ENCODE measurements at regions not wholly inside any gene's neighbourhood (a gene's known extent, or its start where the extent isn't known, plus 50 kb on each side); places are given as distances from the start of the nearest gene placed in this dataset.
"Not testable (repeated sequence)": the region's sequence is repeated elsewhere in the genome, so short reads cannot be mapped to it uniquely, and the experiment has no call there.

DNA sequence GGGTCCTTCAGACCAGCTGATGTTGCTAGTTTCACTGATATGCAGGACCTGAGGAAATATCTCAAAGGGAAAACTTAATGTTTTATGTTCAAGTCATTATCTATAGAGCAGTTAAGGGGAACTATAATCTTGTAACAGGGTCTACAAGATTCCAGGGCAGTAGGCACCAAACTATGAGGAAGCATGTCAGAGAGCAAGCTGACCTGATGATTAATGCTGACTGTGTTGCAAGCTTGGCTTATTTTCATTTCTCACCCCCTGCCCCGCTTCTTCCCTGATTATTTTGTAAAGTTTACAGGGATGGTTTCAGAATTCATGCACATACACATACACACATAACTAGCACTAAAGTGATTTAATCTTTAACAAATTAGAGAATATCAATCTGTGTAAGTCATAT lies 84.3 kb upstream of the CACNA2D1 start:
- Mint-ChIP-seq H3K4me3 (no peak overlapping the region), H3K36me3 (no peaks in the 10 kb centered on the region), H3K4me1 (no peaks in the 10 kb centered on the region), H3K9me3 (no peaks in the 10 kb centered on the region), H3K27ac (no peak overlapping the region), H3K27me3 (peaks cover 2% of the 10 kb centered on the region)
- ATAC-seq (ENCODE audit: low read depth) (no peak), DNase-seq (no peak)
- POLR2A ChIA-PET = no interaction called here

DNA sequence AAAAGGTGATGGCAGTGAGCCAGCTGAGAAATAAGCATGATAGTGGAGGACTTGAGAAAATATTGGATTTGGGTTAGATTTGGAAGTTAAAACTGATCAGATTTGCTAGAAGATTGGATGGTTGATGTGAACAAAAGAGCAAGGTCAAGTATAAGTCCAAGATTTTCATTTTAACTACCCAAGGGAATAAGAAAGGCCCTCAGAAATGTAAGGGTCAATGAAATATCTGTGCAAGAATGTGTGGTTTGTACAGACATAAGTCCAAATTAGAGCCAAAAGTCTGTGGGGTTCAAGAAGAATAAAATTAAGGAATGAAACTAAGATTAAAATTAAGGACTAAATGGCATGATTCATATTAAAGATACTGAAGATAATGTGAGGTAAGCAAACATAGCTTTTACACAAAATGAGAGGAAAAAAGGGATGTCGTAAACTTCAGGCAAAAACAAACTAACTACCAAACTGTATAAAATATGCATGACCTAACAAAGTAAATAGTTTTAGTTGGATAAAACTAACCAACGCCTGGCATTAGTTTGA lies 78.4 kb upstream of the CACNA2D1 start:
- Mint-ChIP-seq H3K36me3 (no peaks in the 10 kb centered on the region), H3K4me3 (no peak overlapping the region), H3K9me3 (no peaks in the 10 kb centered on the region), H3K27me3 (peaks cover 2% of the 10 kb centered on the region), H3K4me1 (no peaks in the 10 kb centered on the region), H3K27ac (no peak overlapping the region)
- POLR2A ChIA-PET = no interaction called here
- DNase-seq (no peak), ATAC-seq (ENCODE audit: low read depth) (no peak)

DNA sequence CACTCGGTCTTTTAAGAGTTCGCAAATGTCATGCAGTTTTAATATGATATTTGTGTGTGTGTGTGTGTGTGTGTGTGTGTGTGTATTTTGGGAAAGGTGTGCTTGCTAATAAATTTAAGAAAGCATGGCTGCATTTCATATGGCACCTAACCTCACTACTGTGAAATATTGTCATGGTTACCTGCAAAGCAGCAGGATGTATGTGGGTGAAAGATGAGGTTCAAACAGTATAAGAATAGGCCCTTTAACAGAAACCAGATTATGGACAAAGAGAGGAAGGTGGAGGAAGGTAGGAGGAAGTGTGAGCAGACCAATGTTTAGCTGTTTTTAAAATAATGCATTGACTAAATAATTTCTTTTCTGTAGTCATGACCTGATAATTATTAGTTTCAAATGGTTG lies 73.5 kb upstream of the CACNA2D1 start:
- Mint-ChIP-seq H3K4me3 (no peak overlapping the region), H3K9me3 (no peaks in the 10 kb centered on the region), H3K27me3 (no peaks in the 10 kb centered on the region), H3K27ac (no peak overlapping the region), H3K36me3 (no peaks in the 10 kb centered on the region), H3K4me1 (no peaks in the 10 kb centered on the region)
- ATAC-seq (ENCODE audit: low read depth) = no peak
- POLR2A ChIA-PET = no interaction called here
- DNase-seq = no peak

DNA sequence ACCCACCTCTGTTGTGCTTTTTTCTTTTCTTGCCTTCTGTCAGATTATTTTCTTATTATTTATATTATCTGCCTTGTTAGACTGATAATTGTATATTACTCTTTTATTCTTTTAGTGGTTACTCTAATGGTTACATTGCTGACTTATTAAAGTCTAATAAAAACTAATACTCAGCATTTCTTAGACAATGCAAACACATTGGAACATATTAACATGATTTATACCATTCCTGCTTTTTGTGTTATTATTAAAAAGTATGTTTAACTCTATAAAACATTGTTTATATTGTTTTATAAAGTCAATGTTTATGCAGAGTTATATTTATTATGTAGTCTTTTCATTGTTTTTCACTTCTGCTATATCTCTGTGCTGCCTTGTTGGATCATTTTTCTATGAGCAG lies 68.0 kb upstream of the CACNA2D1 start:
- Mint-ChIP-seq H3K27ac (no peak overlapping the region), H3K4me1 (no peaks in the 10 kb centered on the region), H3K9me3 (no peaks in the 10 kb centered on the region), H3K27me3 (no peaks in the 10 kb centered on the region), H3K36me3 (no peaks in the 10 kb centered on the region), H3K4me3 (no peak overlapping the region)
- ATAC-seq (ENCODE audit: low read depth) = no peak
- DNase-seq = no peak
- POLR2A ChIA-PET = no interaction called here

DNA sequence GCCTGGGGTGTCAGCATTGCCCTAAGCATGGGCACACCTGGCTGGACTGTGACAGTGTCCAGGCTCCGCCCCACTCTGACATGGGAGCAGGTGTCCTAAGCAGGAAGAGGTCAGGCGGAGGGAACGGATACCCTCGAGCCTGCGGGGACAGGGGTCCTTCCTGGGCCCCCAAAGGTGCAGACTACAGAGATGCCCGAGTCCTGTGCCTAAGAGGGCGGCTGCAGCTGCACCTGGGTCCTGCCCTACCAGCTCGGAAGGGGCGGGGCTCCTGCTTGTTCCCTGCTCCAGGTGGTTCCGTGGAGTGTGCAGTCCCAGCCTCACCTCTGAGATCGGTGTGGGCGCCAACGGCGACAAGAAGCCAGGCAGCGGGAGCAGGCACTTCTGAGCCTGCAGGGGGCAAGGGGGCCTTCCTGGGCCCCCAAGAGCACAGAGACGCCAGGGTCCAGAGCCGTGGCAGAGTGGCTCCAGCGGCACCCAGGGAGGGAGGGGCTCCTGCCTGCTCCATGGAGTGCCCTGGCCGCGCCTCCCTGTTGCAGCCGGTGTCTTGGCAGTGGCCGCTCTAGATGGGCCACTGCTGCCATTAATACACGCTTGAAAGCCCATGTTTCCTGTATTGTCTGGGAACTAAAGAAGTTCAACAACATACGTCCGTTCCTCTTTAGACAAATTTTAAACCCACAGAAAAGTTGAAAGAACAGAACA lies 64.5 kb upstream of the CACNA2D1 start:
- no peaks in the 10 kb centered on the region for H3K36me3 Mint-ChIP-seq
- no peaks in the 10 kb centered on the region for H3K27me3 Mint-ChIP-seq
- H3K4me3 Mint-ChIP-seq = no peak overlapping the region
- POLR2A ChIA-PET = no interaction called here
- H3K27ac Mint-ChIP-seq = no peak overlapping the region
- H3K4me1 Mint-ChIP-seq = no peaks in the 10 kb centered on the region
- H3K9me3 Mint-ChIP-seq = no peaks in the 10 kb centered on the region
- no peak for ATAC-seq (ENCODE audit: low read depth)
- no peak for DNase-seq

DNA sequence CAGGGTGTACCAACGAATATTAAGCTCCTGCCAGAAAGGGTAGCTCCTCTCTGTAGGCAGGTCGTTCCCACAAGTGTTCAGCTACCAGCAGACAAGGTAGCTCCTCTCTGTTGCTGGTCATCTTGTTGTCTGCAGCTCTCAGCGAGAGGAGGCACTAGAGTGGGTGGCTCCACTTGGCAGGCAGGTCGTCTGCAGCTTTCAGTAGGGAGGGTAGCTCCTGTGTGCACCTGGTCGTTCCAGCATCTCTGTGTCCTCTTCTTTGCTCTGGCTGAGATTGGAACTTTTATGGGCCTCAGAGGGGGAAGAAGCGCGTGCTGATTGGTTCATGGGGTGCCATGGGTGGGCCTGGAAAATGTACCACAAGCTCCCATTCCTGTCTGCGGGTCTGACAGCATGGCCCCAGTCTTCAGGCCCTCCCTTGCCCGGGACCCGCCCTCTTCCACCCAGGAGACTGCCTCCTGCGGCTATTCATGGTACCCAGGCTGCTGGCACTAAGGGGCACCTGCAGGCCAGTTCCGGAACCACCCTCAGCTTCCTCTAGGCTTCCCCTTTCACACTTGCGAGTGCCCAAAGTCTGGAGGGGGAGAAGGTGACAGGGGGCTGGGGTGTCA lies 63.9 kb upstream of the CACNA2D1 start:
- DNase-seq = no peak

DNA sequence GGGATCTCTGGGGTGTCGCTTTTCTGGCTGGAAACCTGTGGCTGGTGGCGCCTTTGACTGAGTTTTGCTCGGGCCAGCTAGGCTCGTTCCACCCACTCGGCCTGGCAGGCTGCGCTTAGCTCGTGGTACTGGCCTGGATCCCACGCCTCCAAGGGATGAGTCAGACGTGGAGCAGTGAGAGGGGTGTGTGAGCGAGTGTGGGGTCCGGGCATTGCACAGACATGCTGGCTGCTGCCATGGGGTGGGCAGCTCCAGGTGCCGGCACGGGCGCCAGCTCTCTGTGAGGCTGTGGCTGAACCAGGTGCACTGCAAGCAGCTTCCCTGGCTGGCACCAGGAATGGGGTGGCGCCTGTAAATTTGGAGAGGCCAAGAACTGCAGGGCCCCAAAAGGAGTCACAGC lies 63.1 kb upstream of the CACNA2D1 start:
- Mint-ChIP-seq H3K4me1 (no peaks in the 10 kb centered on the region), H3K9me3 (no peaks in the 10 kb centered on the region), H3K27ac (no peak overlapping the region), H3K36me3 (no peaks in the 10 kb centered on the region), H3K27me3 (no peaks in the 10 kb centered on the region), H3K4me3 (no peak overlapping the region)
- DNase-seq = no peak
- POLR2A ChIA-PET = no interaction called here
- no peak for ATAC-seq (ENCODE audit: low read depth)

More for the DNA sequence above, 63.9 kb upstream of the CACNA2D1 start:
- H3K4me1 Mint-ChIP-seq = no peaks in the 10 kb centered on the region
- no peaks in the 10 kb centered on the region for H3K27me3 Mint-ChIP-seq
- no peak overlapping the region for H3K4me3 Mint-ChIP-seq
- H3K9me3 Mint-ChIP-seq = no peaks in the 10 kb centered on the region
- no peak overlapping the region for H3K27ac Mint-ChIP-seq
- no peaks in the 10 kb centered on the region for H3K36me3 Mint-ChIP-seq
- POLR2A ChIA-PET = no interaction called here
- ATAC-seq (ENCODE audit: low read depth) = no peak

DNA sequence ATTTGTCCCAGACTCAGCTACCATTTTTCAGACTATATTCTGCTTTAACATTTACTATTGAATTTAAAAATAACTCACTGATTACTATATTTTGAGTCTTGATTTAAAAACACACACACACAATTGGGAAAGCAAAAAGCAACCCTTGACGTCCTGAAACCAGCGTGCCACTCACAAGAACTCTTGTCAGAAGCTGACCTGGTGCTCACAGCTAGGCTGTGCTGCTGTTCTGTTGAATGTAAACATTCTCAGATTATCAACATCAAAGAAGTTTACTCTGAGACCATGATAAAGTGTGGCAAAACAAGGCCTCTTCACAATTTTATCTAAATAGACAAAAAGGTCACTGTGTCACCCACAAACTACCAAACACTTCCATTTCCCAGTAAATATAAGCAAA lies 62.6 kb upstream of the CACNA2D1 start:
- H3K9me3 Mint-ChIP-seq = no peaks in the 10 kb centered on the region
- POLR2A ChIA-PET = no interaction called here
- H3K36me3 Mint-ChIP-seq = no peaks in the 10 kb centered on the region
- no peaks in the 10 kb centered on the region for H3K27me3 Mint-ChIP-seq
- H3K27ac Mint-ChIP-seq = no peak overlapping the region
- ATAC-seq (ENCODE audit: low read depth) (no peak), DNase-seq (no peak)
- H3K4me3 Mint-ChIP-seq = no peak overlapping the region
- no peaks in the 10 kb centered on the region for H3K4me1 Mint-ChIP-seq

DNA sequence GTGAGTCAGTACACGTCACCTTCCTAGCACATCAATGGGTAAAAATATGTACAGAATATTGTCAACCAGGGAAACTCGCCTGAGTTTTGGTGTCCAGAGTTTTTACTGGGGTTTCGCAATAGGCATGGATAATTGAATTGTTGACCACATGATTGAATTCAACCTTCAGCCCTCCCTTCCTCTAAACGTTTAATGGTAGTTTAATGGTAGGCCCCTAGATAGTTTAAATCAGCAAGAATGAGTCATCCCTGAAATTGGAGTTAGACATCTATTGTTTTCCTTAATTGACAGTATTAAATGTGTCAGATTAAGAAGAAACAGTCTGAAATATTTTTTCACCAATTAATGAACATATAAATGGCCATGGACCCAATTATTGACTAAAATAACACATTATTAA lies 57.8 kb upstream of the CACNA2D1 start:
- POLR2A ChIA-PET = no interaction called here
- Mint-ChIP-seq H3K36me3 (no peaks in the 10 kb centered on the region), H3K4me1 (no peaks in the 10 kb centered on the region), H3K27ac (no peak overlapping the region), H3K27me3 (no peaks in the 10 kb centered on the region), H3K4me3 (no peak overlapping the region), H3K9me3 (peaks cover 2% of the 10 kb centered on the region)
- DNase-seq = no peak
- ATAC-seq (ENCODE audit: low read depth) = no peak

DNA sequence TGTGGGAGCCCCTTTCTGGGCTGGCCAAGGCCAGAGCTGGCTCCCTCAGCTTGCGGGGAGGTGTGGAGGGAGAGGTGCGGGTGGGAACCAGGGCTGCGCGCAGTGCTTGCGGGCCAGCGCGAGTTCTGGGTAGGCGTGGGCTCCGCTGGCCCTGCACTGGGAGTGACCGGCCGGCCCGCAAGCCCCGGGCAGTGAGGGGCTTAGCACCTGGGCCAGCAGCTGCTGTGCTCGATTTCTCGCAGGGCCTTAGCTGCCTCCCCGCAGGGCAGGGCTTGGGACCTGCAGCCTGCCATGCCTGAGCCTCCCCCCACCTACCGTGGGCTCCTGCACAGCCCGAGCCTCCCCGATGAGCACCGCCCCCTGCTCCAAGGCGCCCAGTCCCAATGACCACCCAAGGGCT lies 56.0 kb upstream of the CACNA2D1 start:
- H3K27me3 Mint-ChIP-seq; ATAC-seq (ENCODE audit: low read depth); H3K27ac Mint-ChIP-seq; H3K4me1 Mint-ChIP-seq; H3K9me3 Mint-ChIP-seq; H3K36me3 Mint-ChIP-seq; POLR2A ChIA-PET; H3K4me3 Mint-ChIP-seq; DNase-seq: not testable (repeated sequence)

DNA sequence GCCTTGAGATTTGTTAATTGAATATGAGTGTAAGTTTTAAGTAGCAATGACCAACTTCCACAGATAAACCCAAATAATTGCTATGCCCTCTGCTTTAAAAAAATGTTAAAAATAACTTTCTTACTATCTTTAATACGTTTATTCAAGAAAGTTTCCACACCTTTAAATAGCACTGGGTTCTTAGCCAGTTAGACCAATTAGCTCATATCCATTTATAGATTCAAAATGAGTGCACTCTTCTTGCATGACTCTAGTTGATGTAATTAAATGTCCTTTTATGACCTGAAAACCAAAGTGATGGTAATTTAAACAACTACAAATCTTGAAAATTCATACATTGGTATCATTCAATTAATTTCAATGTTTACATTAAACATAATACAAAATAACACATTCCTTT lies 50.8 kb upstream of the CACNA2D1 start:
- Mint-ChIP-seq H3K36me3 (no peaks in the 10 kb centered on the region), H3K27ac (no peak overlapping the region), H3K4me3 (no peak overlapping the region), H3K4me1 (no peaks in the 10 kb centered on the region), H3K9me3 (no peaks in the 10 kb centered on the region), H3K27me3 (no peaks in the 10 kb centered on the region)
- ATAC-seq (ENCODE audit: low read depth) (no peak), DNase-seq (no peak)
- POLR2A ChIA-PET = no interaction called here
